Ovary (tissue), 3 donors: ENCODE measurements at regions not wholly inside any gene's neighbourhood (a gene's known extent, or its start where the extent isn't known, plus 50 kb on each side); places are given as distances from the start of the nearest gene placed in this dataset.
"Not testable (repeated sequence)": the region's sequence is repeated elsewhere in the genome, so short reads cannot be mapped to it uniquely, and the experiment has no call there.

Source experiments
- CTCF ChIP-seq, 3 donors: fragments of 450-650 bp in 2 of 3; fragments of 200-600 bp in 1 of 3; IDR thresholded peaks; one replicate each; pipeline versions ENCODE4 v1.5.1 to v1.8.0; 2016 to 2022; ENCODE audit warnings: antibody characterized with exemption in 3 of 3, mild to moderate bottlenecking in 1 of 3
- EP300 ChIP-seq: sonication (generic); formaldehyde crosslinking; IDR thresholded peaks from one replicate; pipeline ENCODE4 v1.6.1; 2017; ENCODE audit warnings: antibody characterized with exemption
- donor health status: DM: no; HTN: no; CAD: no.

- TF ChIP-seq EP300; CTCF (IDR thresholded peaks at IDR 0.05): not testable (repeated sequence)
These were observed 726.9 kb upstream of the TMEFF2 start for GRCh38 chr2:192921631-192922030.
